T47D (cell line): ENCODE measurements at regions not wholly inside any gene's neighbourhood (a gene's known extent, or its start where the extent isn't known, plus 50 kb on each side); places are given as distances from the start of the nearest gene placed in this dataset.

Experiments used
- DNase-seq, 2 experiments: peaks; one replicate each; pipeline versions ENCODE4 v3.0.0 to v3.0.0-alpha.2; 2011 to 2012; ENCODE audit warnings: low read depth in 1 of 2, low spot score in 1 of 2
- JUND ChIP-seq: IDR thresholded peaks from 2 replicates; pipeline ENCODE4 v1.6.1; 2012; ENCODE audit warnings: low read depth
- in situ Hi-C: cut with HindIII; loops from 2 replicates; pipeline ENCODE4 v1.10.0; 2016; ENCODE audit warnings: low sequenced_read_pairs, low pct_unique_long_range_greater_than_20kb

DNA sequence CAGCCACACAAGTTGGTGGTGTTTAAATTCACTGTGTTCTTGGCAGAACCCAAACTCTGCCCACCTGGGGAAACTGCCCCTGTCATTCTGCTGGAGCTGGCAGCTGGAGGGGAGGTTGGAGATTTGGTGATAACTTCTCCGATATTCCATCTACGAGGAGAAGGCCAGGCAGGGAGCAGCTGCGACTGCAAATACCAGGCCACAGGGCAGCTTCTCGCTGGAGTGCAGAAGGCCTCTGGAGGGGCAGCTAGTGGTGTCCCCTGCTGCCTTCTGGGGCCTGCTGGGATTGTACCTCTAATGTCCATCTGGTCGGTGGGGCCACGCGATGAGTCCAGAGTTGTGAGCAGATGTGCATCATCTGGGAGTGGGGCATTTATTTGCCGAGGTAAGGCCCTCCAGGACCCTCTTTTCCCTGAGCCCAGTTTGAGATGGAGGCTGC lies 98.9 kb downstream of the ACKR3 start:
- TF ChIP-seq JUND, result no peak
- in situ Hi-C loops, result no loop called here
- DNase-seq, result no peak

DNA sequence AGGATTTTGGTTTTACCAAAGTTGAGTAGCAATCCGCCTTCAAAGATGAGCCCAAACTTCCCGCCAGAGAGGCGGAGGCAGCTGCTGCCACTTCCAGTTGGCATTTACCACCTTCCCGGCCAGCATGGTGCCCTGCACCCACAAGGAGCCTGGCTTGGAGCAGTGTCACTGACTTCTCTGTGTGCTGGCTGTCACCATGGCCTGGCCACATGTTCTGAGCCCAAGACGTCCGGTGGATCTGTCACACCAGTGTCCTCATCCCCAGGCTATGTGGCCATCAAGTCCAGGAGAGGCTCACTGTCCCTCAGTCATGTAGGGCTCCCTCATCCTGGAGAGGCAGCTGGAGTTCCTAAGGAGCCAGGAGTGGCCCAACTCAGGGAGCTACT lies 100.6 kb downstream of the ACKR3 start:
- no peak for TF ChIP-seq JUND
- in situ Hi-C loops, result no loop called here
- no peak for DNase-seq

DNA sequence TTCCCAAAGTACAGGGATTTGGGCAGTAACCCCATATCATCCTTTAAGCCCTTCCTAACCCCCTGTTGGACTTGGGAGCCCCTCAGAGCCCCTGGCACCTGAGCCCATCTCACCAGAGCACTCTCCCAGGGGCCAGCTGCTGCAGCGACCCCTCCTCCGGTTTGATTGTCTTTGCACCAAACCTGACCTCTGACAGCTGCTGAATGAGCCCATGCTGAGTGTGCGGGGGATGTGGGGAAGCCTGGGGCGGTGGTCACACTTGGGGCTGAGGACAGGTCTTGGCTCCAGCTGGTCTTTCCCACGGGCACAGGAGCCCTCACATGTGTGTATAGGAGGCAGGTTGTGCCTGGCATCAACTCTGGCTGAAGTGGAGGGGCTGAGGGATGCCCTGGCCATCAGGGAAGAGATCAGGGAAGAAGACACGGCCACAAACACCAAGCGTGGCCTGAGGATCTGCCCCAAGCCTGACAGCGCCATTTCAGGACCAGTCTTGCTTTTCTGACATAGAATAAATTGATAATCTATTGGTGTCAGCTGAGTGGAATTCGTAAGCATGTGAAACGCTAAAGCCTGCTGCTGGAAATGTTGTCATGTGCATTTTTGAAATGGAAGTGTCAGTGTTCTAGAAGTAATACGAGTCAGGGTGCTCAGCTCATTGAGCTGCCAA lies 102.4 kb downstream of the ACKR3 start:
- DNase-seq, result no peak
- in situ Hi-C loops, result no loop called here
- TF ChIP-seq JUND, result no peak

DNA sequence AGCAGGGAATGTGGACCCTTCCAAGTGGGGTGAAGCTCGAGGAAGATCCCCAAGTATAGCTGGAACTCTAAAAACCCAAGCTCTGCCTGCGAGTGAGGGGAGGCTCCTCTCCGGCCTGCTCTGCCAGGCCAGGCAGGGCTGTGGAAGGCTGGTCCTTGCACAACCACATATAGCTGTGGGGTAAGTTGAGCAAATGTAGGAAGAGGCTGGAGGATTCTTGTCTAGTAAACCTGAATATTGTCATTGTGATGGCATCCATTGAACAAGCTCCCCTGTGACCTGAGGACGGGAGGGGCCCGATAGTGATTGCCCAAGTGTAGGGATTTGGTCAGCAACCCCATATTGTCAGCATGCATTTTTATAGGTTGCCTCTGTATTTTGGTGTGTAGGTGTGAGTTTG lies 103.0 kb downstream of the ACKR3 start:
- DNase-seq, result no peak
- in situ Hi-C loops, result no loop called here
- TF ChIP-seq JUND, result no peak

DNA sequence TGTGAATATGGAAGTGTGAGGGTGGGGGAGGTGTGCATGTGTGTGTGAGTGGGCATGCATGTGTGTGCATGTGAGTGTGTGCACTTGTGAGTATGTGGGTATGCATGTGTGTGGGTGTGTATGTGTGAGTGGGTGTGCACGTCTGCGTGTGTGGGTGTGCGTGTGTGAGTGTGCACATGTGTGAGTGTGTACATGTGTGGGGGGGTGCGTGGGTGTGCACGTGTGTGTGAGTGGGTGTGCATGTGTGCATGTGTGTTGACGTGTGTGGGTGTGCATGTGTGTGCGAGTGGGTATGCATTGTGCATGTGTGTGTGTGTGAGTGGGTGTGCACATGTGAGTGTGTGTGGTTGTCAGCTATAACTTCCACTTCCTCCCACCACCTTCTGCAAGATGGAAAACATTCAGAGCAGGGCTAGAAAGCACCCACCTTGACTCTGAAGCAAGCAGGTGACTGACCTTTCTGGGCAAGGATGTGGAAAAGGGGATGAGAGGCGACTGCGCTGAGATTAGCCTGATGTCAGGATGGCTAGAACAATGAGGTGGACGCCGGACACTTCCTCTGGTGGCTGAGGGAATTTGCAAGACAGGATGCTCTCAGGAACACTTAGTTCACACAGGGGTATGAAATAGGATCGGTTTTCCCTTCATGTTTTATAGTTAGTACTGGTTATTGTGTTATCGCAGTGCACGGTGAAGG lies 103.6 kb downstream of the ACKR3 start:
- DNase-seq, result no peak
- in situ Hi-C loops, result no loop called here
- no peak for TF ChIP-seq JUND

DNA sequence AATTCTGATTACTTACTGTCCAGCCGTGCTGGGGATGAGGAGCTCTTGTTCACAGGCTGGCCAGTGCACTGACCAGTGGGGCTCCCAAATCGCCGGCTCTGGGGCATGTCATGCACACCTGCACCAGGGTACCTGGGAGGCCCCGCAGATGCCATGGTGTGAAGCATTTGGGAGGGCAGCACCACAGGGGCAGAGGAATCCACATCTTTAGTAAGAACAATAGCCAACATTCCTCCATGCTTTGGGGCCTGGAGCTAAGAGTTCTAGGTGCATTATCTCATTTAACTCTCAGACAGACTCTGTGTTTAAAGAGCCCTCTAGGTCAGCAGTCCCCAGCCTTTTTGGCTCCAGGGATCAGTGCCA lies 104.2 kb downstream of the ACKR3 start:
- no peak for DNase-seq
- no peak for TF ChIP-seq JUND

DNA sequence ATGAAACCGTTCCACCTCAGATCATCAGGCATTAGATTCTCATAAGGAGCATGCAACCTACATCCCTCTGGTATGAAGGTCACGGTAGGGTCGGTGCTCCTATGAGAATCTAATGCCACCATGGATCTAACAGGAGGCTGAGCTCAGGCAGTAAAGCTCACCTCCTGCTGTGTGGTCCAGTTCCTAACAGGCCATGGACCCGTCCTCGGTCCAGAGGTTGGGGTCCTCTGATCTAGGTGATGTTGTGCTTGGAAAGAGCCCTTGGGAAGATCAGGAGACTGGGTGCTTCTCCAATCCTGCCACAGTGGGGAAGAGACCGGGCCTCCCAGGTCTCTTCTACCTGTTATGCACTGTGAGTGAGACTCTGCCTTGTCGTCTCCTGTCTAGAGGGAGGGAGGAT lies 104.6 kb downstream of the ACKR3 start:
- no peak for TF ChIP-seq JUND
- DNase-seq, result no peak
- in situ Hi-C loops, result no loop called here

More for the DNA sequence above, 104.2 kb downstream of the ACKR3 start:
- in situ Hi-C loops, result no loop called here

DNA sequence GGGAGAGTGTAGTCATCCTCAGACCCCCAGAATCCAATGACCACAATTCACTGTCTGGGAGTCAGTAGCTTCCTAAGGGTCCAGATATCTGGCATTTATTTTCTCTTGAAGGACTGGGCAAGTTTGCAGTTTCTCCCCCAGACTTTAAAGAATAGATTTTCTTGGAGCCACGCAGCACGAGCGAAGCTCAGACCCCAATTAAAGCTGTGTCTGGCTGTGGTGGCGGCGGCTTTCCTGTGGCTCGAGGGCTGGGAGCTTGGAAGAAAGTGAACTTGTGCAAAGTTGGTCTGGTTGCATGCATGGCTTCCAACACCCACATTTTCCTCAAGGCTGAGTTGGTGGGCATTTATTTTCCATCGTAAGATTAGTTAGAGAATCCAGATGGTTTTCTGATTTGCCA lies 105.0 kb downstream of the ACKR3 start:
- in situ Hi-C loops, result no loop called here
- no peak for TF ChIP-seq JUND
- no peak for DNase-seq

DNA sequence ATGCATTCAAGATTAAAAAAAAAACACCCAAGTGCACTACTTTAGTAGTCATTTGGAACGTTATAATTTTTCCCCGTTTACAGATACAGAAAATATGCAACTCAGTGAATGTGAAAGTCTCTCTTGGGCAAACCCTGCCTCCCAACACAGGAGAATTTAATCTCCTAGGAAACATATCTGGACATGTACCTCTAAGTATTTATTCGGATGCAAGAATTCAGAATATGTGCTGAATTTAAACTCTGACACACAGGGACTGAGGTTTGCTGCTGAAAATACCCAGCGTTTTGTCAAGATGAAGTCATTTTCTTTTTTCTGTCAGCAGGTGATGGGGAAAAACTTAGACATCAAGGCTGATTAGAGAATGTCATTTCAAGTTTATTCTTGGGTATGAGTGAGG lies 105.4 kb downstream of the ACKR3 start:
- TF ChIP-seq JUND, result no peak
- in situ Hi-C loops, result no loop called here
- DNase-seq, result no peak

DNA sequence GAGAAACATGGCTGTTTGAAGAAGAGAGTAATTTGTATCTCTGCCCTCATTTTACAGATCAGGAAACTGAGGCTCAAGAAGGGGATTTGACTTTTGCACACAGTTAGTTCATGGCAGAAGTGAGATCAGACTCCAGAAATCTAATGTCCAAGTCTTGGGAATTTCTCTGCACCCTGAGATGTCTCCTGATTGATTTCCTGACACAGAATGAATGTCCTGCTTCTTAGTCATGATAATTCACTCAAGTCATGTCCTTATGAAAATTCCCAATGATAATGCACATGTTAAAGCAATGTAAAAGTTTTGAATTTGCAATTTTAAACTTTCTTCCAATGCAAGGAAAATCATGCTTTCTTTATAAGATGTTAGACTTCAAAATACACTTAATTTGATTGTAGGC lies 105.9 kb downstream of the ACKR3 start:
- TF ChIP-seq JUND, result no peak
- DNase-seq, result no peak
- in situ Hi-C loops, result no loop called here

DNA sequence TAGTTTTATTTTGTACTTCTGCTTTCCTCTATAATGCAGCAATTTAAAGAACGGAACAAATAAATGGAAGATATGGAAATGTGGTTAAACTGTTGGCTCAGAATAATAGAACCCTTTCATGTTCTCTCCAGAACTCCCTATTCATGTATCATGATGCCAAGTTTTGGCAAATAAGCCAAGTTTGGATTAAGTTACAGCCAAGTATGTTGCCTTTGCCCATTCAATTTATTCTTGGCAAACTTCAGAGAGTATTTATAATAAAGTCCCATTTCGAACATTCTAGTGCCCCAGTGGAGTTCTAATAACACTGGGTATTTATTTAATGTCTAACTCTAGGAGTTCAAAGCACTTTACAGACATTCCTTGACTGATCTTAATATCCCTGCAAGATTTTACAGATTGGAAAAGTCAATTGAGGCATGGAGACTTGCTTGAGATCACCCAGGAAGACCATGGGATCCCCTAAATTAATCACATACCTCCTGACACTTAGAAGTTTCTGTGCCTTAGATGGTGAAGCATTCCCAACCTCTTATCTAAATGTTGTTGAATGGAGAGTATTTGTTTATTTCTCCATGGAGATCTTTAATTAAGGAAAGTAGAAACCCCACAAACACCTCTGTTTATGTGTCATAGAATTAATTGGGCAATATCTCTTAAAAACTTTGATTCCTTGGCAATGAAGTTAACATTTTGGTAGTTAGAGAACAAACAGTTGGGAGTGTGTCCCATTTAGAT lies 106.7 kb downstream of the ACKR3 start:
- DNase-seq, result no peak
- no peak for TF ChIP-seq JUND
- in situ Hi-C loops, result no loop called here

DNA sequence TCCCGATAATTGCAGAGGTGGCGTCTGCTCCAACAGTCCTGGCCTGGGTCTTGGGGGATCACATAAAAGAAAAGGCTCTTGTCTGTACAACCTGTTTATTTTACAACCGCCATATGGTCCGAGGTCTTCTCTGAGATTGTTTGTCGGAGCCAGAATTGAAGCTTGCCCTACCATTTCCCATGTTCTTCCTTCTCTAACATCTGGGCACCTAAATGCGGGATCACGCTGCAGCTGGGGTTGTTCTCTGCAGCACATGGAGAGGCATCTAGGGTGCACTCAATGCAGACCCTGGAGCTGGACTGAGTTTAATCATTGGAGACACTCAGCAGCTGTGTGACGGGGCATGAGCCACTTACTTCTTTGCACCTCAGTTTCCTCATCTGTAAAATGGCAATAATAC lies 107.7 kb downstream of the ACKR3 start:
- no peak for TF ChIP-seq JUND
- DNase-seq, result no peak
- in situ Hi-C loops, result no loop called here

DNA sequence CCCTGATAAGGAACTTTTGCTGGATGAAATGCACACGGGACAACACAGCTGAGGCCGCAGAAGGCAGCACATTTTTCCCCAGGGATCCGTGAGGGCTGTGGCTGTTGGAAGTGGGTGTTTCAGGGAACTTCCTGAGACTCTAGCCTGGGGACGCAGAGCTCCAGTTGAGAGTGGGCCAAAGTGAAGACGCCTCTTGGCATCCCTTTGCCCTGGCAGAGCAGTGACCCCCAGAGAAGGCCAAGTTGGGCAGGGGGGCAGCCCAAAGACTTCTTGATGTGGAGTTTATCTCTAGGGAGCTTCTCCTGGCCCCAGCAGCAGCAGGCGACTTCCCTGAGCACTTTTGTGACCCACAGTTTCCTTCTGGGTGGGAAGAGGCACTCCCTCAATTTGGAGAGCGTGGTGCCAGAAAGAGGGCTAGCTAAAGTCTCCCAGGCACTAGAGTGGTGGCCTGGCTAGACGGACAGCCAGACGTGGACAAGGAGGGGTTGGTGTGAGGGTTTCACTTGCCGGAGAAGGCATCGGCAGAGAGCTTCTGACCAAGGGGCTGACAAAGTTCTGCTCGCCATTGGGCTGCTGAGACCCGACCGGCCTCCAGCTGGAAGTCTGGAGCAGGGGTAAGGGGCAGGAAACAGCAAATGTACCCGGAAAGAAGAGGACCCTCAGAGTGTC lies 108.8 kb downstream of the ACKR3 start:
- TF ChIP-seq JUND, result no peak
- DNase-seq, result no peak
- in situ Hi-C loops, result no loop called here
